ENCODE measurements at regions not wholly inside any gene's neighbourhood (a gene's known extent, or its start where the extent isn't known, plus 50 kb on each side); places are given as distances from the start of the nearest gene placed in this dataset.

GRCh38 chr11:42837994-42838393 is 473.8 kb upstream of the API5 start:
- no peak for TF ChIP-seq POLR2A (IDR thresholded peaks at IDR 0.05)
- TF ChIP-seq, protein P1, sequence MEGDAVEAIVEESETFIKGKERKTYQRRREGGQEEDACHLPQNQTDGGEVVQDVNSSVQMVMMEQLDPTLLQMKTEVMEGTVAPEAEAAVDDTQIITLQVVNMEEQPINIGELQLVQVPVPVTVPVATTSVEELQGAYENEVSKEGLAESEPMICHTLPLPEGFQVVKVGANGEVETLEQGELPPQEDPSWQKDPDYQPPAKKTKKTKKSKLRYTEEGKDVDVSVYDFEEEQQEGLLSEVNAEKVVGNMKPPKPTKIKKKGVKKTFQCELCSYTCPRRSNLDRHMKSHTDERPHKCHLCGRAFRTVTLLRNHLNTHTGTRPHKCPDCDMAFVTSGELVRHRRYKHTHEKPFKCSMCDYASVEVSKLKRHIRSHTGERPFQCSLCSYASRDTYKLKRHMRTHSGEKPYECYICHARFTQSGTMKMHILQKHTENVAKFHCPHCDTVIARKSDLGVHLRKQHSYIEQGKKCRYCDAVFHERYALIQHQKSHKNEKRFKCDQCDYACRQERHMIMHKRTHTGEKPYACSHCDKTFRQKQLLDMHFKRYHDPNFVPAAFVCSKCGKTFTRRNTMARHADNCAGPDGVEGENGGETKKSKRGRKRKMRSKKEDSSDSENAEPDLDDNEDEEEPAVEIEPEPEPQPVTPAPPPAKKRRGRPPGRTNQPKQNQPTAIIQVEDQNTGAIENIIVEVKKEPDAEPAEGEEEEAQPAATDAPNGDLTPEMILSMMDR (IDR thresholded peaks at IDR 0.05) = no peak
